Fibroblast of lung (primary cell): ENCODE measurements at regions not wholly inside any gene's neighbourhood (a gene's known extent, or its start where the extent isn't known, plus 50 kb on each side); places are given as distances from the start of the nearest gene placed in this dataset.

ENCODE experiments used
- EZH2 ChIP-seq: IDR thresholded peaks from 2 replicates; pipeline ENCODE4 v1.5.1; 2012; ENCODE audit warnings: low read length, control low read depth, mild to moderate bottlenecking; ENCODE audit errors: missing control alignments
- TF ChIP-seq, protein P1 (sequence below), 2 donors: IDR thresholded peaks in 1 of 2; conservative IDR thresholded peaks in 1 of 2; 1 replicate in 1 of 2; 2 replicates in 1 of 2; pipeline ENCODE4 v1.5.1; 2011 to 2012; ENCODE audit warnings: low read length in 2 of 2, control low read depth in 1 of 2, inconsistent platforms in 1 of 2, low read depth in 1 of 2, mild to moderate bottlenecking in 1 of 2

DNA sequence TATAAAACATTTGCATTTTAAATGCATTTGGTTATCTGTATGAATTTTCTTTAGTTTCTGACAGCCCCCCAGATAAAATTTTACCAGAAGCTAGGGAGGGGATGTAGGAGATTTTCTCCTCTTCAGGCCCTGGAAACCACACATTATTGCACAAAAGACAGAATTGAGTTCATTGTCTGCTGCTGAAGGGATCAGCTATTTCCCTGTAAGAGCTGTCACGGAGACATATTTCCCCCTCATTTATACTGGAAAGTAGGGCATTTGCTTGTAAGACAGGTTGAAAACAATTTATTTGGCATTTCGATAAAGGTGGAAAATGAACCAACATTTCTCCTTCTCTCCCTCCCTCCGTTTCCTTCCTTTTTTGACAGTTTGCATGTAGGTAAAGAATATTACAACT lies 241.3 kb upstream of the LCORL start:
- TF ChIP-seq, protein P1, sequence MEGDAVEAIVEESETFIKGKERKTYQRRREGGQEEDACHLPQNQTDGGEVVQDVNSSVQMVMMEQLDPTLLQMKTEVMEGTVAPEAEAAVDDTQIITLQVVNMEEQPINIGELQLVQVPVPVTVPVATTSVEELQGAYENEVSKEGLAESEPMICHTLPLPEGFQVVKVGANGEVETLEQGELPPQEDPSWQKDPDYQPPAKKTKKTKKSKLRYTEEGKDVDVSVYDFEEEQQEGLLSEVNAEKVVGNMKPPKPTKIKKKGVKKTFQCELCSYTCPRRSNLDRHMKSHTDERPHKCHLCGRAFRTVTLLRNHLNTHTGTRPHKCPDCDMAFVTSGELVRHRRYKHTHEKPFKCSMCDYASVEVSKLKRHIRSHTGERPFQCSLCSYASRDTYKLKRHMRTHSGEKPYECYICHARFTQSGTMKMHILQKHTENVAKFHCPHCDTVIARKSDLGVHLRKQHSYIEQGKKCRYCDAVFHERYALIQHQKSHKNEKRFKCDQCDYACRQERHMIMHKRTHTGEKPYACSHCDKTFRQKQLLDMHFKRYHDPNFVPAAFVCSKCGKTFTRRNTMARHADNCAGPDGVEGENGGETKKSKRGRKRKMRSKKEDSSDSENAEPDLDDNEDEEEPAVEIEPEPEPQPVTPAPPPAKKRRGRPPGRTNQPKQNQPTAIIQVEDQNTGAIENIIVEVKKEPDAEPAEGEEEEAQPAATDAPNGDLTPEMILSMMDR (conservative IDR thresholded peaks at IDR 0.05 in 1 of 2, IDR thresholded peaks at IDR 0.05 in 1 of 2; ENCODE audit: low read depth in 1 of 2, low read length in 2 of 2): no peak
- no peak for TF ChIP-seq EZH2
